GM19351 (cell line): ENCODE measurements at regions not wholly inside any gene's neighbourhood (a gene's known extent, or its start where the extent isn't known, plus 50 kb on each side); places are given as distances from the start of the nearest gene placed in this dataset.
"Not testable (repeated sequence)": the region's sequence is repeated elsewhere in the genome, so short reads cannot be mapped to it uniquely, and the experiment has no call there.

ENCODE experiments used
- ATAC-seq: cut with Tn5 transposase; IDR thresholded peaks from one replicate; pipeline ENCODE4 v1.9.1; 2021; ENCODE audit warnings: mild to moderate bottlenecking, moderate library complexity; ENCODE audit not compliant: unreplicated experiment

- ATAC-seq = no peak
Observed at GRCh38 chr12:4822572-4822971, 87.1 kb upstream of the KCNA1 start.

GRCh38 chr12:4824380-4824779 is 85.3 kb upstream of the KCNA1 start:
- ATAC-seq = no peak

DNA sequence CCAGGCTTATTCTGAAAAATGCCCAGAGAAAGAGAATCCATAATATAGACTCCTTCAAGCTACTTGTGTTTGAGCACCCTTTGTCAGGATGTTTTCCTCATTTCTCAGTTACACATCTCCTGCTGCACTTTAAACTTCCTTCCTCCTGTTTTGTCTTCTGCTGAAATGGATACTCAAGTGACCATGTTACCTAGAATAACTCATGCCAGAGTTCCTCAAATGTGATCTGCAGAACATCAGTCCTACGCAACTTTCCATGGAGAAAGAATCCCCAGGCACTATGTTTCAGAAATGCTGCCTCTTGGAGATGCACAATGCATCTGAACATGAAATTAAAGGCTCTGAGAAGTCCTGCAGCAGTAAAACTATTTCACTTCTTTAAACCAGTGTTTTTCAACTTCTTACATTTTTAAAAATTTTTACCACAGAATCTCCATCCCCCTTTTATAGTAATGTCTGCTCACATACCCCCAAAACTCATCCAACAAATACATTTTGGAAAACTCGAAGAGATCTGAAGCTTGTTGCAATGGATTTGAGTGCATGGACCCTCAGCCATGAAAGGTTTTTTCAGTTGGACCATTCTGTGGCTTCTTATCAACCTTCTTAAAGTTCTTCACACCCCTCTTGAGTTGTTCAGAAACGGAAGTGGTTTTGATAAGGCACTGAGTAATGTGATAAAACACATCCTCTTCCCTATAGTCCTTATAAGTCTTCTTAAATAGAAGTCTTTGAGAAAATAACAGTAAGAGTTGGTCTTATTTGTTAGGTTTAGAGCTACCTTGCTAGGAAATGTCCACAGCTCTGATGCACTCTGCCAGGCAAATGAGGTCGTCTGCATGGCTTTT is 84.5 kb upstream of the KCNA1 start:
- no peak for ATAC-seq

DNA sequence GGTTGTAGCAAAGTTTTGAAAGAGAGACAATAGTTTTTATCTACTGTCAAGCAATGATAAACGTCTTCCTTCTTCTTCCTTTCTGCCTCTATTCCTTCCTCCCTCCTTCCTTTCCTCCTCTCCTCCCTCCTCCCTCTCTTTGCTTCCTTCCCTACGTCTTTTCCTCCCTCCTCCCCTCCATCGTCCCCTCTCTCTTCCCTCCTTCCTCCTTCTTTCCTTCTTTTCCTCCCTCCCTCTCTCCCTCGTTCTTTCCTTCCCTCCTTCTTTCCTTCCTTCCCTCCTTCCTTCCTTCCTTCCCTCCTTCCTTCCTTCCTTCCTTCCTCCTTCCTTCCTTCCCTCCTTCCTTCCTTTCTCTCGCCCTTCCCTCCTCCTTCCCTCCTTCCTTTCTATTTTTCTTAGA is 82.8 kb upstream of the KCNA1 start:
- no peak for ATAC-seq

- ATAC-seq = no peak
Observed at GRCh38 chr12:4828176-4828575, 81.5 kb upstream of the KCNA1 start.

- ATAC-seq = peak; percentile 85
Observed at GRCh38 chr12:4829161-4829792, 80.4 kb upstream of the KCNA1 start.

- peak; percentile 18 for ATAC-seq
Observed at GRCh38 chr12:4829793-4830162, 79.9 kb upstream of the KCNA1 start.

- no peak for ATAC-seq
Observed at GRCh38 chr12:4830556-4831210, 79.0 kb upstream of the KCNA1 start.

GRCh38 chr12:4833053-4833452 is 76.7 kb upstream of the KCNA1 start:
- no peak for ATAC-seq

GRCh38 chr12:4833524-4833923 is 76.2 kb upstream of the KCNA1 start:
- ATAC-seq = no peak

GRCh38 chr12:4842401-4842800 is 67.3 kb upstream of the KCNA1 start:
- not testable (repeated sequence) for ATAC-seq

DNA sequence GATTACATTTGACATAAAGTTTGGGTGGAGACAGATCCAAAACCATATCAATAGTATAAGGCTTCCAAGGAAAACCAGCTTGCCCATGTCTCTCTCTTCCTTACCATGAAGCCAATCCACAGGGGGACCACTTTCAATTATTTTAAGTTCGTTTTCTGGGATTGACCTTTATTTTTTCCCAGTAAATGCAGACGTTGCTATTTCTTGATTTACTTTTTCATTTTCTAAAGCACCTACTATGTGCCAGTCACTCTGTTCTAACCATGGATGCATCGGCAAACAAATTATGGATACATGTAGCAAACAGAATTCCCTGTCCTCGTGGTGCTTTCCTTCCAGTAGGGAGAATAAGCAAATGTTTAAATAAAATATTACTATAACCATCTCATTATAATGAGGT is 65.8 kb upstream of the KCNA1 start:
- ATAC-seq = no peak

DNA sequence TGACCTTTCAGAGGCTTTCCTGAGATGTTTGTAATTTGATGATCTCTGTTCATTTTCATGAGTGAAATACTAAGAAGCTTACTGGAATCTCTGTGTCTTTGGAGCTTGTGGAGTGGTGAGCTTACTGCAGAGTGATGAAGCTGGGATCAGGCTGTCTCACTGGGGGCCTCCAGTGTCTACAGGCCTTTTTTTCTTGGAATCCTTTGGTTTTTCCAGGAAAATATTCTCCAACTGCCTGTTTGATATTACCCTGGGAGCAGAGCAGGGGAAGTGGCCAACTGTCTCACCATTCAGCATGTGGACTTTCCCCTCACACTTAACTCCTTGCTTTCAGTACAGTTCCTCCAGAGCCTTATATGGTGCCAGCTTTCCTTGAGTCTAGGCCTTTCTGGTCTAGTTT is 62.0 kb upstream of the KCNA1 start:
- ATAC-seq = no peak

GRCh38 chr12:4849115-4849541 is 60.6 kb upstream of the KCNA1 start:
- no peak for ATAC-seq

DNA sequence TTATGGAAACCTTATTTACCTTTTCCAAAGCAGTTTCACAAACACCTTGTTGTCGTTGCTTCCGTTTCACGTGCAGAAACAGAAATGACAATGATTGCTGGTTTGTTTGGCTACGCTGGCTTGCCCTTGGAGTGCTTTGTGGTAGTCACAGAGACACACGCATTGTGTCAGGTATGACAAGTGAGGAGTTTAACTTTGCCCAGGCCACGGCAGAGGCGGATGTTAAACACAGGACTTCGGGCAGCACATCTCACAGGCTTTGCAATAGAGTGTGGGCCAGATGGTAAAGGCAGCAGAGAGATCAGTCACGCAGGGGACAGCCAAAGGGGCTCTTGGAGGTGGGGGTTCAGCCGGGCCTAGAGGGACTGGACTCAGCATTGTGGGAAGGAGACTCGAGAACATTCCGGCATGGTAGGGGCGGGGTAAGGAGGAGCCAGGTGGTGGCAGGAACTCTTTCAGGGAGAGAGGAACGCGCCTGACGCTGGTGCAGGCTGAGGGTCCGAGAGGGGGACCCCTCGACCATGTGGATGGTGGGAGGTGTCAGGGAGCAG is 59.8 kb upstream of the KCNA1 start:
- ATAC-seq = no peak

GRCh38 chr12:4850857-4851380 is 58.8 kb upstream of the KCNA1 start:
- ATAC-seq = no peak

- no peak for ATAC-seq
Observed at GRCh38 chr12:4852308-4852707, 57.4 kb upstream of the KCNA1 start.

DNA sequence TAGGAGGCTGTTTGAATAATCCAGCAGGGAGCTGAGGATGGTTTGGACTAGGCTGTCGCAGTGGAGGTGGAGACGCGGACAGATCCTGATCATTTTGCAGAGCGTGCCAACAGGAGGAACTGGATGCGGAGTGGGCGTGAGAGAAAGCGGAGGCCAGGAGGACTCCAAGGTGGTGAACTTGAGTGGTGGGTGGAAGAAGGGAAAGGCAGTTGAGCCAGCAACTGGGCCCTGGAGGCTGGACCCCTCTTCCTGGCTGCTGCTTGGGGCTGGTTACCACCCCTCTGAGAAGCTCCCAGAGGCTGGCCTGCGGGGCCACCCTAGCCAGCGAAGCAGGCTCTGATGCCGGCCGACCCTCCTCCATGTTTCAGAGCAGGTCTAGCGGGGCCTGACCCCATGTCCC is 56.8 kb upstream of the KCNA1 start:
- no peak for ATAC-seq

DNA sequence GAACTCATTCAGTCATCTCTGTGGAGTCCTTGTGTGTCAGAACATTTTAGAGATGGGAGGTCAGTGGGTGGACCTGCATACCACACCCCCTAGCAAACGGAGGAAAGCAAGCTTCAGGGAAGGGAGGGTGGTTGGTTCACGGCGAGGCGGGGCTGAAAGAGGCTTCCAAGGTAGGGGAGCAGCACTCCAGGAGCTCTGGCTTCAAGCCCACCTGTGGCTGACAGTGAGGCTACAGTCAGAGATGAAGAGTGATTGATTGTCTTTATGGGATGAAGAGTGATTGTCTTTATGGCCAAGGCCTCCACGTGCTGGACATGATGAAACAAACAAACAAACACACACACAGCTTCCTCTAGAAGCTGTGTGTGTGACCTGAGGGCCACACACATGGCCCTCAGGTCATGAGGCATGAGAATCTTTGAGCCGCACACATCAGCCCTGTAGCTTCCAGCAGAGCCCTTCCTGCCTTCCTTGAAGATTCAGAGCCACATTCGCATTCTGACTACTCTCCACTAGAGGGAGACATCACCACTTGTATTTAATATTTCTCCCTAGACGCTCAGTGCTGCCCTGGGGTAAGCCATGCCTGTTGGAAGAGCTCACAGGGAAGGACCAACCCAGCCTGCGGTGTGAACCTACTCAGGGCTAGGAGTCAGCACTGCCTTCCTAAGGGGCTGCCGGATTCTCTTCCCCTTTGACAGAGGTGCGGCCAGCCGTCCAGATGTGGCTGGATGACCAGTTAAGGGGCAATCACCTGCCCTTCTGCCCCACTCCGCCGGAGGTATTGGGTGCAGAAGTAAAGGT is 54.4 kb upstream of the KCNA1 start:
- no peak for ATAC-seq

DNA sequence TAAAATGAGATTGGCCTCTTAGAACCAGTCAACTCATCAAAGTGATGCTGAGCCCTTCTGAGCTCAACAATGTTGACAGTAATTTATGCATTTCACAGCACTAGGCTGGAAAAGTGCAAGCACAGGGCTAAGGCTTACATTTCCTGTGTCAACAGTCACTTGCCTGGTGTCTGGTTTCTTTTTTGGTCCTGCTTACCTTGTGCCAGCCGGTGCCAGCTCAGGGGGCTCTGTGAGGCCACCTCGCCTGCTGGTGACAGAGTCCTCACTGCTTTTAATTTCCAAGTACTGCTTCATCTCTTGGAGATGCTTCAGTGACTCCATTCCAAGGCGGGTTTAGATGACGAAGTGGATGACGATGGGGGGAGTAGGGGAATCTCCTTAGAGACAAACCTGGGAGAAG is 53.1 kb upstream of the KCNA1 start:
- ATAC-seq = no peak
